ENCODE measurements at regions not wholly inside any gene's neighbourhood (a gene's known extent, or its start where the extent isn't known, plus 50 kb on each side); places are given as distances from the start of the nearest gene placed in this dataset.

DNA sequence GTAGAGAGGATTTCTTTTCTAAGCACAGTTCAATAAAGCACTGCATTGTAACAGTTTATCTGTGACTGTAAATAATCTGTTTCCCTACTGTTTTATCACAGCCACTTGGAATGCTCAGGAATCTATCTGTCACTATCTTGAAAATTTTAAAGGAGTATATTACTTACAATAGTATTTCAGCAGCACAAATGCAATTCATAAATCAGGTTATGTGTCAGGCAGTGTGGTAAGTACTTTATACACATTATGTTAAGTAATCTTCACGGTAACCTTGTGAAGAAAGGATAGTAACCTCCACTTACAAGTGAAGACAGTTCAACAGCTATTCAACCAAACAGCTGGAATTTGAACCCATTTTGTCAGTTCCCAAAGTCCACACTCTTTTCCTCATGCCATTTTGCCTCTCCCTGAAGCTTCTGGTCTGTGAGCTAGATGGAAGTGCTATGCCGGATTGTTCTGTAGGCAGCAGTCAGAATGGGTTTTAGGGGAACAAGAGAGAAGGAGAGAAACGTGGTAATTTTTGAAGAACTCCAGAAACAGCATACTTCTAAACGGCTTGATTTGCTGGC is 125.0 kb downstream of the KLF12 start:
- TF ChIP-seq, protein P1, sequence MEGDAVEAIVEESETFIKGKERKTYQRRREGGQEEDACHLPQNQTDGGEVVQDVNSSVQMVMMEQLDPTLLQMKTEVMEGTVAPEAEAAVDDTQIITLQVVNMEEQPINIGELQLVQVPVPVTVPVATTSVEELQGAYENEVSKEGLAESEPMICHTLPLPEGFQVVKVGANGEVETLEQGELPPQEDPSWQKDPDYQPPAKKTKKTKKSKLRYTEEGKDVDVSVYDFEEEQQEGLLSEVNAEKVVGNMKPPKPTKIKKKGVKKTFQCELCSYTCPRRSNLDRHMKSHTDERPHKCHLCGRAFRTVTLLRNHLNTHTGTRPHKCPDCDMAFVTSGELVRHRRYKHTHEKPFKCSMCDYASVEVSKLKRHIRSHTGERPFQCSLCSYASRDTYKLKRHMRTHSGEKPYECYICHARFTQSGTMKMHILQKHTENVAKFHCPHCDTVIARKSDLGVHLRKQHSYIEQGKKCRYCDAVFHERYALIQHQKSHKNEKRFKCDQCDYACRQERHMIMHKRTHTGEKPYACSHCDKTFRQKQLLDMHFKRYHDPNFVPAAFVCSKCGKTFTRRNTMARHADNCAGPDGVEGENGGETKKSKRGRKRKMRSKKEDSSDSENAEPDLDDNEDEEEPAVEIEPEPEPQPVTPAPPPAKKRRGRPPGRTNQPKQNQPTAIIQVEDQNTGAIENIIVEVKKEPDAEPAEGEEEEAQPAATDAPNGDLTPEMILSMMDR (IDR thresholded peaks at IDR 0.05; ENCODE audit: low read depth, low read length, missing control alignments): no peak
- DNase-seq (ENCODE audit: extremely low read depth, low read depth): no peak

DNA sequence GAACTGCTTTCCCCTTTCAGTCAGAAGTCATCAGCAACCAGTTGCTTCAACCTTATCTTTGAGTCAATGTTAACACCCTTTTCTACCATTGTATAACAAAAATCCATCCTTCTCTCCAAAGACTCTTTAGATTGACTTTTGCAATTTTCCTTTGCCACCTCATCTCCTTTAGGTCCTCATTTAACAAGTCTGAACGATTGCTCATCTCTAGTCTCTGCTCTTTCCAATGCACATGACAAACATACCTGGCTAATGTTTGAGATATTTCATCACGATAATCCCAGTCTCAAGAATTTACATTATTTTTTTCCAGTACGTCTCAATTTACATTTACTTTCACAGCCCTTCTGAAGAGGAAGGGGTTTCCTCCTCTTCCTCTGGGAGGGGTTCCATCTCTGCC is 127.5 kb downstream of the KLF12 start:
- DNase-seq (ENCODE audit: extremely low read depth, low read depth): no peak
- TF ChIP-seq, protein P1 (IDR thresholded peaks at IDR 0.05; ENCODE audit: low read depth, low read length, missing control alignments): no peak
- H3K4me3 ChIP-seq (replicated peaks; ENCODE audit: low read depth, low read length): no peak overlapping the region

More for the DNA sequence above, 125.0 kb downstream of the KLF12 start:
- no peak overlapping the region for H3K4me3 ChIP-seq (replicated peaks; ENCODE audit: low read depth, low read length)

DNA sequence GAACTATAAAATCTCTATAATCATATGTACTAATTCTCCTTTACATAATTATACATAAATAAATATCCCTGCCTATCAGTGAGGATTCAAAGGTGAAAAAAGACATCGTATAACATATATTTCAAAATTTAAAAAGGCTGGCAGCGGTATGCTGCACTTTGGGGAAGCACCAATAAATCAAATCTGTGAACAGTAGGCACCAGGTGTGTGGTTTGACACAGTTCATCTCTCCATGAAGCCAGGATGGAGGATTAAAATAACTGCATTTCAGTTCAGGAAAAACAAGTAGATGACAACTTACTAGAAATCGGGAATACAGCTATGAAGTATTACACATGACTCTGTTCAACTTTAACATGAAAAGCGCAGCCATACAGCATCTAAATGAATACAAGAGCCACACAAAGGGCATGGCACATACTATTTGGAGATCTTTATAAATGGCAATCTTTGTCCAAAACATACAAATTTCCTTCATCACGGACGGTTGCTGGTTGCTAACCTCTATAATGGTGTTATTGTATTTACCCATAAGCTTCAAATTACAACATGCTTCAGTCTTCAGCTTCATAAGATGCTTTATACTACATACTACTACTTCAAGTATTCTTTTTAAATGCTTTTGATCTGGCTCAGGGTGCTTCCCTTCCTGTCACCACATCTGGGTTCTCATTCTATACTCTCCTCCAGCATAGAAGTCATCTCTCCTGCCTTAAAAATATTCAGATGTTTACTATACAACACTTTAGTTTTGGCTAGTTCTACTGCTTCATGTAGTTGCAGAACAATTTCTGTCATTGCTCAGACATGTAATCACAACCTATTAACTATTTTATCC is 128.7 kb downstream of the KLF12 start:
- DNase-seq (ENCODE audit: extremely low read depth, low read depth): no peak
- TF ChIP-seq, protein P1 (IDR thresholded peaks at IDR 0.05; ENCODE audit: low read depth, low read length, missing control alignments): no peak
- H3K4me3 ChIP-seq (replicated peaks; ENCODE audit: low read depth, low read length): no peak overlapping the region

DNA sequence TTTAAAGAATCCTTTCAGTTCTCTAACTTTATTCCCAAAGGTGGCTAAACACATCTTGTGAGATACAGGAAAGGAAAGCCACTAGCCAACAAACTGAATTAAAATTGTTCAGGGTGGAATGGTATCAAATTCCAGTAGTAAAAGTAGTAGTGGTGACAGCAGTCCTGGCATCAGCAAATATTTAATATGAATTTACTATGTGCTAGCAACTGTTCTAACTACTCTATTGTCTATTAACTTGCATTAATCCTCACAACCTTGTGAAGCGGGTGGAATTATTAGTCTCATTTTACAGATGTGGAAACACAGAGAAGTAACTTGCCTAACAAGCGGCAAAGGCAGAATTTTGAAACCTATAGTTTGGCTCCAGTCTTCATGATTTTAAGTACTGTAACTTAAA is 130.1 kb downstream of the KLF12 start:
- no peak overlapping the region for H3K4me3 ChIP-seq (replicated peaks; ENCODE audit: low read depth, low read length)
- TF ChIP-seq, protein P1 (IDR thresholded peaks at IDR 0.05; ENCODE audit: low read depth, low read length, missing control alignments): no peak
- DNase-seq (ENCODE audit: extremely low read depth, low read depth): no peak

DNA sequence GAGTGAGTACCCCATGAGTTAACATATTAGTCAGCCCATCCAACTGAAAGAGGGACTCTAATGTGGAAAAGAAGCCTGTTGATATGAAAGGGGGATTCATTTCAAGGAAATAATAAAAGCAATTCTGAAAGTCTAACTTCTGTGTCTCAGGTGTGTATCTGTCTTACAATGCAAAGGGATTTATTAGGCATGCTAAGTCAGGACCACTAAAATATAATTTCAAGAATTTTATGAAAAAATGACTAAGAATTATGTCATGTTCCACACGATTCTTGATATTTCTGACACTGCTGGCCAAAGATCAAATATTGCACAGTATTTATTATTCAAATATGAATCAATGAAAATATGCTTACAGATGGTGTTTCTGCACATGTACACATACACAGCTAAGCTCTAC is 130.8 kb downstream of the KLF12 start:
- DNase-seq (ENCODE audit: extremely low read depth, low read depth): no peak

DNA sequence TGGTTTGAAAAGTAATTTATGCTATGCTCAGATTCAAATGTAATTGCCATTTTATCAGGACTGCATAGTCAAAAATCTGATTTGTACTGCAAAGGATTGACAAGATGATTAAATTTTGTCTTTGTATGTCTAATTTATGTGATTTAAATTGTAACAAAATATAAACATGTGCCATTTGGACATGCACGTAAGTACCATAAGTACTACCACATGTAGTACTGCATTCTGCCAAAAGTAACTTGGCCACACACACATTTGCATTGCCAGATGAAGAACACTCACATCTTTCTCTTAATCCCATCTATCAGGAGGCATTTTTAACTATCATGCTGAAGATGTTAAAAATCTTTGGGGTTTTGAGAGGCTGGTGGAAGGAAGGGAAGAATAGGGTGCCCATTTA is 133.3 kb downstream of the KLF12 start:
- no peak overlapping the region for H3K4me3 ChIP-seq (replicated peaks; ENCODE audit: low read depth, low read length)
- TF ChIP-seq, protein P1 (IDR thresholded peaks at IDR 0.05; ENCODE audit: low read depth, low read length, missing control alignments): no peak
- peak; percentile 14 for DNase-seq (ENCODE audit: extremely low read depth, low read depth)

More for the DNA sequence above, 130.8 kb downstream of the KLF12 start:
- H3K4me3 ChIP-seq (replicated peaks; ENCODE audit: low read depth, low read length): no peak overlapping the region
- TF ChIP-seq, protein P1 (IDR thresholded peaks at IDR 0.05; ENCODE audit: low read depth, low read length, missing control alignments): no peak

All from HFF-Myc (cell line).